ENCODE measurements at regions not wholly inside any gene's neighbourhood (a gene's known extent, or its start where the extent isn't known, plus 50 kb on each side); places are given as distances from the start of the nearest gene placed in this dataset.

DNA sequence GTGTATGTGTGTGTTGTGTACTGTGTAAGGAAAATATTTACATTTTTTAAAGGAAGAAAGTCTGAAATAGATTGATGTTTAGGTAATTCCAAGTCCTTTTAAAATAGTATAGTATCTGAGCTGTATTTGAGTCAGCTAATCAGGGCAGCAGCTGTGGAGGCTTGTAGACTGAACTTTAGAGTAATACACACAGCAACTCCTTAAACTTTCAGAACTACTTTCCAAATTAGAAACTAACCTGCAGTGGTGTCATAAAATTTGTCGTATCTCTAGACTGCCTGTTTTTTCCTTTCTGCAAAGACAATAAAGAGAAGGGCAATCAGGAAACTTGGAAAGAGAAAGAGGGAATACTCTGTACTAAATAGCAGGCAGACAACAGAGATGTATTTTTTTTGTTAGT is 391.0 kb upstream of the AZI2 start:
- Mint-ChIP-seq H3K4me1 (ENCODE audit: low read depth) (no peaks in the 10 kb centered on the region), H3K27ac (no peak overlapping the region), H3K36me3 (no peaks in the 10 kb centered on the region), H3K27me3 (peaks cover 6% of the 10 kb centered on the region), H3K4me3 (no peak overlapping the region), H3K9me3 (ENCODE audit: low read depth) (peaks cover 12% of the 10 kb centered on the region)

- no peaks in the 10 kb centered on the region for H3K36me3 Mint-ChIP-seq
- no peaks in the 10 kb centered on the region for H3K9me3 Mint-ChIP-seq (ENCODE audit: low read depth)
- H3K4me3 Mint-ChIP-seq: no peak overlapping the region
- no peak overlapping the region for H3K27ac Mint-ChIP-seq
- H3K27me3 Mint-ChIP-seq: peaks cover 2% of the 10 kb centered on the region
- no peaks in the 10 kb centered on the region for H3K4me1 Mint-ChIP-seq (ENCODE audit: low read depth)
These were observed 394.6 kb upstream of the AZI2 start for GRCh38 chr3:28743271-28743670.

- H3K27ac Mint-ChIP-seq: no peak overlapping the region
- H3K36me3 Mint-ChIP-seq: no peaks in the 10 kb centered on the region
- peaks cover 2% of the 10 kb centered on the region for H3K27me3 Mint-ChIP-seq
- no peak overlapping the region for H3K4me3 Mint-ChIP-seq
- H3K9me3 Mint-ChIP-seq (ENCODE audit: low read depth): no peaks in the 10 kb centered on the region
- H3K4me1 Mint-ChIP-seq (ENCODE audit: low read depth): no peaks in the 10 kb centered on the region
These were observed 395.2 kb upstream of the AZI2 start for GRCh38 chr3:28743831-28744230.

DNA sequence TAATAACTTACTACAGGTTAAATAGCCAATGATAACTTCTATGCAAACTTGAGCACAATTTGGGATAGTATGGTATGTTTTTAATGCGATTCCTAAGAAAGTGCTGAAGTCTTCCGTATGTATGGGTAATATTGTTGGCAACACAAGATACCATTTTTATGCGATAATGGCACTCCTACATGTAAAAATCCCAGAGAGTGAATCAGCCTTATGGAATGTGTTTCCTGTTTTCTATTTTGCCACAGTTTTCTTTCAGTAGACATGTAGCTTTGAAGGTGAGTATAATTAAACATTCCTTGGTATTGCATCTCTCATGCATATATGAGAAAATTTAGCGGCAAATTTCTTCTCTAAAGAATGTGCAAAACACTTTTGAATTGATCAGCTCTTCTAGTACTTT is 396.8 kb upstream of the AZI2 start:
- H3K9me3 Mint-ChIP-seq (ENCODE audit: low read depth): peaks cover 3% of the 10 kb centered on the region
- peaks cover 2% of the 10 kb centered on the region for H3K27me3 Mint-ChIP-seq
- no peaks in the 10 kb centered on the region for H3K36me3 Mint-ChIP-seq
- no peak overlapping the region for H3K4me3 Mint-ChIP-seq
- no peak overlapping the region for H3K27ac Mint-ChIP-seq
- H3K4me1 Mint-ChIP-seq (ENCODE audit: low read depth): no peaks in the 10 kb centered on the region

DNA sequence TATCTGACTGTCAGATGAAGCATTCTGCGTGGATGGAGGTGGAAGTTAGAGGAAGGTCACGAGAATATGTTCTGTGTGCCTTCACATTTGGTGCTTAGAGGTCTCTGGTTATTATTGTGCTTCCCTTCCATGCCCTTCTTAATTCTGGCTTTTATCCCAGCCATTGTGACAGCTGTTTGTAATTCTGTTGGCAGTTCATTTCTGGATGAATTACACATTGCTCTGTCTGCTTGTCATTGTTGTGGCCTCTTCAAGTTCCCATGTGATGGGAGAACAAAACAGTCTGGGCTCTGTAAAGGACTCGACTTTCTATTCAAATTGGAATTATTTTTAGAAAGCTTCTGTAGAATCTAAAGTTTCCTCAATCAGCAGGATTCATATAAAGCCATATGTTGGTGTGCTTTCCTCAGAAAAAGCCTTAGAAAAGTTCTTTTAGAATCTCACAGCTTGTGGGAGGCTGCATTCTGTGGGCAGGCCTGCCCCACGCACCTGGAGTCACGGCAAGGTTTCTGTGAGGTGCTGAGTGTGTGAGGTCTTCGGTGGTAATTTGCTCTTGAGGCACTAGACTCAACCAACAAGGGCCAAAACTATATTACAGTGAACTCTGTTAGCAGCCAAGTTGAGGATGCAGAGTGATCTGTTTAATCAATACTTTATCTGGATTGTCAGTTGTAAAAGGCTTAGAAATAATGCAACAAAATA is 397.4 kb upstream of the AZI2 start:
- H3K4me3 Mint-ChIP-seq: no peak overlapping the region
- no peaks in the 10 kb centered on the region for H3K4me1 Mint-ChIP-seq (ENCODE audit: low read depth)
- H3K27ac Mint-ChIP-seq: no peak overlapping the region
- peaks cover 2% of the 10 kb centered on the region for H3K27me3 Mint-ChIP-seq
- peaks cover 3% of the 10 kb centered on the region for H3K36me3 Mint-ChIP-seq
- peaks cover 10% of the 10 kb centered on the region for H3K9me3 Mint-ChIP-seq (ENCODE audit: low read depth)

DNA sequence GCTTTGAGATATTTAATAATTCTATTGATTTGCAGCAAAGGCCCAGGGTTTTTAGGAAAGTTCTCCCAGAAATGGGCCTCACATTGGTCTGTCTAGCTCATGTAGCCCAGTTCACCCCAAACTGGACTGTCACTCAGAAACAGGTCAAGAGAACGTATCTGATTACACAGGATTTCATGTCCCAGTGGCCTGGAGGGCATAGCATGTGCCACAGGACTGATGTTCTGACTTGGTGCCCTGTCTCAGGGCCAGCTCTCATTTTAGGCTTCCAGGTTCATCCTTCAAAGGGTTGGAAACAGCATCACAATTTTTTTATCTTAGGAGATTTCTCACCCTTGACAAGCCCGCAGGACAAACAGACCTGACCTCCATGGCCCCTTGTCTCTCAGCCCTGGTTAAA is 398.4 kb upstream of the AZI2 start:
- Mint-ChIP-seq H3K27me3 (no peaks in the 10 kb centered on the region), H3K4me1 (ENCODE audit: low read depth) (no peaks in the 10 kb centered on the region), H3K4me3 (no peak overlapping the region), H3K27ac (no peak overlapping the region), H3K9me3 (ENCODE audit: low read depth) (peaks cover 18% of the 10 kb centered on the region), H3K36me3 (peaks cover 3% of the 10 kb centered on the region)

- no peaks in the 10 kb centered on the region for H3K4me1 Mint-ChIP-seq (ENCODE audit: low read depth)
- peaks cover 20% of the 10 kb centered on the region for H3K9me3 Mint-ChIP-seq (ENCODE audit: low read depth)
- H3K27me3 Mint-ChIP-seq: no peaks in the 10 kb centered on the region
- no peak overlapping the region for H3K27ac Mint-ChIP-seq
- H3K4me3 Mint-ChIP-seq: no peak overlapping the region
- peaks cover 3% of the 10 kb centered on the region for H3K36me3 Mint-ChIP-seq
These were observed 403.2 kb upstream of the AZI2 start for GRCh38 chr3:28751864-28752263.

- Mint-ChIP-seq H3K4me3 (no peak overlapping the region), H3K27ac (no peak overlapping the region), H3K9me3 (ENCODE audit: low read depth) (peaks cover 20% of the 10 kb centered on the region), H3K27me3 (no peaks in the 10 kb centered on the region), H3K4me1 (ENCODE audit: low read depth) (no peaks in the 10 kb centered on the region), H3K36me3 (peaks cover 3% of the 10 kb centered on the region)
These were observed 403.7 kb upstream of the AZI2 start for GRCh38 chr3:28752290-28752689.

DNA sequence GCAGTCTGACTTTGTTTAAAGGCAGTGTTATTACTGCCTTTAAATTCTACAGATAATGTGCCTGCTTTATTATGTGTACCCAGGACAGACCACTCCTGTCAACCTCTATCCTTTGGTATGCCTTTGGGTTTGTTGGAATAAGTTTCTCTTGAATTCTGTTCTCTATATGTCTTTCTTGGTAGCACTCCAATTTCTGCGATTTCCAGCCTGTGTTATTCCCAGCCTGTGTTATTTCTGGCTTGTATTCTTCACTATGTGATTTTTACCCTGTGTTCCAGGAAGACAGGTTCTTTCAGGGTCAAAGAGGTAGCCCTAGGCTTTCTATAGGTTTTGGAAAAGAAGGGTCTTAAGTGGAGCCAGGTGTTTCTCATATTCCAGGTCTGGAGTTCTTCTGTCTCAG is 407.4 kb upstream of the AZI2 start:
- Mint-ChIP-seq H3K4me3 (no peak overlapping the region), H3K27me3 (no peaks in the 10 kb centered on the region), H3K27ac (no peak overlapping the region), H3K9me3 (ENCODE audit: low read depth) (peaks cover 10% of the 10 kb centered on the region), H3K36me3 (no peaks in the 10 kb centered on the region), H3K4me1 (ENCODE audit: low read depth) (no peaks in the 10 kb centered on the region)

GRCh38 chr3:28758115-28758514 is 409.5 kb upstream of the AZI2 start:
- no peaks in the 10 kb centered on the region for H3K27me3 Mint-ChIP-seq
- no peak overlapping the region for H3K4me3 Mint-ChIP-seq
- no peaks in the 10 kb centered on the region for H3K9me3 Mint-ChIP-seq (ENCODE audit: low read depth)
- no peaks in the 10 kb centered on the region for H3K36me3 Mint-ChIP-seq
- no peaks in the 10 kb centered on the region for H3K4me1 Mint-ChIP-seq (ENCODE audit: low read depth)
- H3K27ac Mint-ChIP-seq: no peak overlapping the region

- no peak overlapping the region for H3K27ac Mint-ChIP-seq
- no peaks in the 10 kb centered on the region for H3K36me3 Mint-ChIP-seq
- no peaks in the 10 kb centered on the region for H3K27me3 Mint-ChIP-seq
- H3K4me1 Mint-ChIP-seq (ENCODE audit: low read depth): no peaks in the 10 kb centered on the region
- no peaks in the 10 kb centered on the region for H3K9me3 Mint-ChIP-seq (ENCODE audit: low read depth)
- no peak overlapping the region for H3K4me3 Mint-ChIP-seq
These were observed 412.8 kb upstream of the AZI2 start for GRCh38 chr3:28761375-28761774.

DNA sequence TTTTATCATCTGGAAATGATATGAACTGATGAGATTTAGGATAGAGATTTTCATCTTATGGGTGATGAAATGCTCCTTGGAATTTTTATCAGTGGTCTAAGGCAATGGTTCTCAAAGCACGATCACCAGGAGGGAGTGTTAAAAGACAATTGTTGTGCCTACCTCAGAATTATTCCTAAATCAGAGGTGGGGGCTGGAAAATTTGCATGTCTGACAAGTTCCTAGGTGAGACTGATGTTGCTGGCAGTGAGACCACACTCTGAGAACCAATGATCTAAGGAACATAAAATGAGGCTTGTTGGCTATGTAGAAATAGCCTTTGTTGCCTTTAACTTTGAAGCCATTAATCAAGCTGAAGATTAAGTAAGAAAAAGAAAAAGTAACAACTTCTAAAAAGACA is 416.6 kb upstream of the AZI2 start:
- Mint-ChIP-seq H3K9me3 (ENCODE audit: low read depth) (peaks cover 5% of the 10 kb centered on the region), H3K27ac (no peak overlapping the region), H3K36me3 (no peaks in the 10 kb centered on the region), H3K4me3 (no peak overlapping the region), H3K27me3 (no peaks in the 10 kb centered on the region), H3K4me1 (ENCODE audit: low read depth) (no peaks in the 10 kb centered on the region)

DNA sequence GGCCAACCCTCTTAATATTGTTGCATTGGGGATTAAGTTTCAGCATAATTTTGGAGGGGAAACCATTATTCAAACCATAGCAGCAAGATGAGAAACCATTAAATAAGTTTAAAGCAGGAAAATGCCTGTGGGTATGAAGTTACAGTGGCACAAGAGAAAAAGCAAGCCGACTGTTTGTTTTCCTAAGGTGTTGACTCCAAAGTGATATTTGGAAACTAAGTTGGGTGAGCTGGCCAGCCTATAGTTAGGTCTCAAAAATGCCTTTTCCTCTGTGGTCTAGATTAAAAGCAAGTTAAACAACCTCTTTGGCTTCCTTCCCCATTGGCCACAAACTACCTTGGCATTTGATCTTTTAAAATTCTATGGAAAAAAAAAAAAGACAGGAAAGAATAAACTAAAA is 419.8 kb upstream of the AZI2 start:
- H3K27ac Mint-ChIP-seq: no peak overlapping the region
- H3K4me1 Mint-ChIP-seq (ENCODE audit: low read depth): no peaks in the 10 kb centered on the region
- no peaks in the 10 kb centered on the region for H3K27me3 Mint-ChIP-seq
- H3K36me3 Mint-ChIP-seq: no peaks in the 10 kb centered on the region
- no peak overlapping the region for H3K4me3 Mint-ChIP-seq
- peaks cover 22% of the 10 kb centered on the region for H3K9me3 Mint-ChIP-seq (ENCODE audit: low read depth)

- peaks cover 3% of the 10 kb centered on the region for H3K9me3 Mint-ChIP-seq (ENCODE audit: low read depth)
- no peaks in the 10 kb centered on the region for H3K36me3 Mint-ChIP-seq
- H3K27me3 Mint-ChIP-seq: no peaks in the 10 kb centered on the region
- H3K27ac Mint-ChIP-seq: no peak overlapping the region
- H3K4me3 Mint-ChIP-seq: no peak overlapping the region
- H3K4me1 Mint-ChIP-seq (ENCODE audit: low read depth): no peaks in the 10 kb centered on the region
These were observed 429.3 kb upstream of the AZI2 start for GRCh38 chr3:28777806-28778475.

- Mint-ChIP-seq H3K4me3 (no peak overlapping the region), H3K9me3 (ENCODE audit: low read depth) (no peaks in the 10 kb centered on the region), H3K27ac (no peak overlapping the region), H3K36me3 (no peaks in the 10 kb centered on the region), H3K27me3 (no peaks in the 10 kb centered on the region), H3K4me1 (ENCODE audit: low read depth) (no peaks in the 10 kb centered on the region)
These were observed 431.9 kb upstream of the AZI2 start for GRCh38 chr3:28780480-28780879.

DNA sequence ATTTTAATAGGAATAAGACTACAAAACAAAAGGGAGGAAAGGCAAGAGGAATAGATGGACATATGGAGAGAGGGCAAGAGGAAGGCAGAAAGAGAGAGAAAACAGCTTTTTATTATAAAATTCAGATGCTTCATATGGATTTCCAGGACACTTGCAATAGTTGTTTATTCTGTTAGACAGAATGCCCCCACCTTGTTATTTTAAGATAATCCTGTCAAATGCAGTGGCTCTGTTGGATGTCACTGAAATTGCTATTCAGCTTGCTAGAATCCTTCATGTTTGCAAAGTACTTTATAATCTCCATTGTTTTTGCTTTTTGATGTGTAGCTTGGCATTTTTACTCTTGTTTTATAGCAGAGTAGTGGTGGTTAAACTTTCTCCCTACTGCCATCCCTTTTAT is 432.4 kb upstream of the AZI2 start:
- H3K27me3 Mint-ChIP-seq: no peaks in the 10 kb centered on the region
- no peaks in the 10 kb centered on the region for H3K36me3 Mint-ChIP-seq
- H3K4me1 Mint-ChIP-seq (ENCODE audit: low read depth): no peaks in the 10 kb centered on the region
- H3K4me3 Mint-ChIP-seq: no peak overlapping the region
- no peak overlapping the region for H3K27ac Mint-ChIP-seq
- H3K9me3 Mint-ChIP-seq (ENCODE audit: low read depth): no peaks in the 10 kb centered on the region

All from activated naive CD8-positive, alpha-beta T cell (primary cell).